ENCODE measurements at regions not wholly inside any gene's neighbourhood (a gene's known extent, or its start where the extent isn't known, plus 50 kb on each side); places are given as distances from the start of the nearest gene placed in this dataset.

DNA sequence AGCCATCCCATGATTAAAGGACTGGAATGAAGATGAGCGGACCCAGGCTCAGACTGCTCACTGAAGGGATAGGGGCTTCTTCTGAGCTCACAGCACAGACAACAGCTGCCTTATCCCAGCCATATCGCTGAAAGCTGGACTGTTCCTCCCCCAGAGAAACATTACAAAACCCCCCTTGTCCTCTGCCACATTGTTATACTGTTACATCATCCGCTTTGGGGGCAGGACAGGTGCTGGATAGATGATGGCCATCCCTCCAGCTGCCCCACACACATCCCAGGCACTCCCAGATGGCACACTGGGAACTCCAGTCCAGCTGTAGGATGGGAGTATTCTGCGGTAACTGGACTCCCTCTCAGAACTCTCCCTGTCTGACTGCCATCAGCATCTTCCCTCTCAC lies 58.7 kb upstream of the BTRC start:
- Histone ChIP-seq H4K20me1 (ENCODE audit: control insufficient read depth, extremely low read depth, insufficient read depth, low read length) (no peaks in the 10 kb centered on the region), H3K79me2 (ENCODE audit: control insufficient read depth, insufficient read depth, low read length) (no peaks in the 10 kb centered on the region), H3K36me3 (ENCODE audit: control insufficient read depth in 2 of 2, extremely low read depth in 1 of 2, insufficient read depth in 2 of 2, low read length in 2 of 2) (no peaks in the 10 kb centered on the region), H3K27ac (ENCODE audit: control insufficient read depth, insufficient read depth, low read length) (no peak overlapping the region), H2AFZ (ENCODE audit: control insufficient read depth, low read length) (no peak overlapping the region), H3K4me3 (ENCODE audit: control insufficient read depth in 2 of 3, extremely low read depth in 1 of 3, insufficient read depth in 2 of 3, low read depth in 1 of 3, low read length in 3 of 3) (no peak overlapping the region), H3K4me1 (ENCODE audit: control insufficient read depth, extremely low read depth, insufficient read depth, low read length) (no peaks in the 10 kb centered on the region), H3K4me2 (ENCODE audit: control insufficient read depth, extremely low read depth, insufficient read depth, low read depth, low read length) (no peak overlapping the region), H3K9me1 (ENCODE audit: control insufficient read depth, extremely low read depth, insufficient read depth, low read length) (no peaks in the 10 kb centered on the region), H3K9me3 (ENCODE audit: control insufficient read depth, low read depth, low read length) (no peaks in the 10 kb centered on the region), H3K9ac (ENCODE audit: control insufficient read depth, extremely low read depth, insufficient read depth, low read length) (no peak overlapping the region), H3K27me3 (ENCODE audit: control insufficient read depth, extremely low read depth, insufficient read depth, low read length) (peaks cover 70% of the 10 kb centered on the region)
- TF ChIP-seq, protein P1, sequence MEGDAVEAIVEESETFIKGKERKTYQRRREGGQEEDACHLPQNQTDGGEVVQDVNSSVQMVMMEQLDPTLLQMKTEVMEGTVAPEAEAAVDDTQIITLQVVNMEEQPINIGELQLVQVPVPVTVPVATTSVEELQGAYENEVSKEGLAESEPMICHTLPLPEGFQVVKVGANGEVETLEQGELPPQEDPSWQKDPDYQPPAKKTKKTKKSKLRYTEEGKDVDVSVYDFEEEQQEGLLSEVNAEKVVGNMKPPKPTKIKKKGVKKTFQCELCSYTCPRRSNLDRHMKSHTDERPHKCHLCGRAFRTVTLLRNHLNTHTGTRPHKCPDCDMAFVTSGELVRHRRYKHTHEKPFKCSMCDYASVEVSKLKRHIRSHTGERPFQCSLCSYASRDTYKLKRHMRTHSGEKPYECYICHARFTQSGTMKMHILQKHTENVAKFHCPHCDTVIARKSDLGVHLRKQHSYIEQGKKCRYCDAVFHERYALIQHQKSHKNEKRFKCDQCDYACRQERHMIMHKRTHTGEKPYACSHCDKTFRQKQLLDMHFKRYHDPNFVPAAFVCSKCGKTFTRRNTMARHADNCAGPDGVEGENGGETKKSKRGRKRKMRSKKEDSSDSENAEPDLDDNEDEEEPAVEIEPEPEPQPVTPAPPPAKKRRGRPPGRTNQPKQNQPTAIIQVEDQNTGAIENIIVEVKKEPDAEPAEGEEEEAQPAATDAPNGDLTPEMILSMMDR (optimal IDR thresholded peaks at IDR 0.05 in 1 of 3, IDR thresholded peaks at IDR 0.05 in 1 of 3, conservative IDR thresholded peaks at IDR 0.05 in 1 of 3; ENCODE audit: extremely low read depth in 1 of 3, insufficient read depth in 2 of 3, low read length in 3 of 3), result no peak
- no peak for TF ChIP-seq EZH2 (IDR thresholded peaks at IDR 0.05; ENCODE audit: low read length)
- FAIRE-seq (no peak), DNase-seq (ENCODE audit: low read depth, low spot score) (no peak)
- dilution Hi-C loops (cut with MboI; ENCODE audit: extremely low pct_ligation_motif_present, low sequenced_read_pairs), result no loop called here

DNA sequence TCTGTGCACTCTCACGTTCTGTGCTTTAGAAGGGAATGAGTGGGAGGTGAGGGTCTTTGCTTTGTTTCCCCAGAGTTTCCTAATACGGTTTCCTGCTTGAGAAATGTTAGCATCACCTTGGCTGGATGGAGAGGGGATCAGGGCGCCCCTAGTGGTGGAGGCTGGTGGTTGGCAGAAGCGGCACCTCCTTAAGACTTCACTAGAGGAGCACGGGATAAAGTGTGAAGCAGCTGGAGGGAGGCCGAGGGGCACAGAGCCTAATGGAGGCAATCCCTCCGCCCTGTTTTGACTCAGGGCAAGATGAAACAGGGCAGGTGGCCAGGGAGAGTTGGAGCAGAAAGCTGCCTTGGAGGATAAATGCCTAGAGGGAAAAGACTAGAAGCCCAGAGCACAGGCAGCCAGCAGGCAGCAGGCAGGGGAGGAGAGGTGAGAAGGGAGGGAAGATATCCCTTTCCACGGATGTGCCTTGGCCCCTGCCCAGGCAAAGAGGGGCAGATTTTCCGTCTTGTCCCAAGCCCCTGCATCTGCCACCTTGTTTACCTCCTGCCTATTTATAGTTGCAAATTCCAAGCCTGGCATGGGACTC lies 56.0 kb upstream of the BTRC start:
- no peak for TF ChIP-seq EZH2 (IDR thresholded peaks at IDR 0.05; ENCODE audit: low read length)
- TF ChIP-seq, protein P1 (optimal IDR thresholded peaks at IDR 0.05 in 1 of 3, IDR thresholded peaks at IDR 0.05 in 1 of 3, conservative IDR thresholded peaks at IDR 0.05 in 1 of 3; ENCODE audit: extremely low read depth in 1 of 3, insufficient read depth in 2 of 3, low read length in 3 of 3), result peak; percentile 84 to 95 (median 94)
- no peak overlapping the region for H2AFZ ChIP-seq (ENCODE audit: control insufficient read depth, low read length)
- H4K20me1 ChIP-seq (ENCODE audit: control insufficient read depth, extremely low read depth, insufficient read depth, low read length), result no peaks in the 10 kb centered on the region
- no peaks in the 10 kb centered on the region for H3K4me1 ChIP-seq (ENCODE audit: control insufficient read depth, extremely low read depth, insufficient read depth, low read length)
- no peaks in the 10 kb centered on the region for H3K9me1 ChIP-seq (ENCODE audit: control insufficient read depth, extremely low read depth, insufficient read depth, low read length)
- peak; percentile 20 for FAIRE-seq
- H3K9me3 ChIP-seq (ENCODE audit: control insufficient read depth, low read depth, low read length), result no peaks in the 10 kb centered on the region
- H3K4me3 ChIP-seq (ENCODE audit: control insufficient read depth in 2 of 3, extremely low read depth in 1 of 3, insufficient read depth in 2 of 3, low read depth in 1 of 3, low read length in 3 of 3), result no peak overlapping the region
- no peak overlapping the region for H3K27ac ChIP-seq (ENCODE audit: control insufficient read depth, insufficient read depth, low read length)
- dilution Hi-C loops (cut with MboI; ENCODE audit: extremely low pct_ligation_motif_present, low sequenced_read_pairs), result no loop called here
- no peak for DNase-seq (ENCODE audit: low read depth, low spot score)
- H3K9ac ChIP-seq (ENCODE audit: control insufficient read depth, extremely low read depth, insufficient read depth, low read length), result no peak overlapping the region
- no peak overlapping the region for H3K4me2 ChIP-seq (ENCODE audit: control insufficient read depth, extremely low read depth, insufficient read depth, low read depth, low read length)
- H3K79me2 ChIP-seq (ENCODE audit: control insufficient read depth, insufficient read depth, low read length), result no peaks in the 10 kb centered on the region
- no peaks in the 10 kb centered on the region for H3K36me3 ChIP-seq (ENCODE audit: control insufficient read depth in 2 of 2, extremely low read depth in 1 of 2, insufficient read depth in 2 of 2, low read length in 2 of 2)
- peaks cover 43% of the 10 kb centered on the region for H3K27me3 ChIP-seq (ENCODE audit: control insufficient read depth, extremely low read depth, insufficient read depth, low read length)
